Natural killer cell (primary cell): ENCODE measurements at regions not wholly inside any gene's neighbourhood (a gene's known extent, or its start where the extent isn't known, plus 50 kb on each side); places are given as distances from the start of the nearest gene placed in this dataset.

Source experiments
- ATAC-seq, 3 donors: fragments of 150-1000 bp in 2 of 3; fragments of 200-7000 bp in 1 of 3; cut with Tn5 transposase; 1 replicate in 1 of 3; 2 replicates in 2 of 3; pipeline ENCODE4 v1.10.0; 2021; ENCODE audit warnings: mild to moderate bottlenecking in 2 of 3, moderate library complexity in 2 of 3
- DNase-seq, 2 donors: peaks; one replicate each; pipeline versions ENCODE4 v3.0.0 to v3.0.0-alpha.2; 2013 to 2021; ENCODE audit warnings: mixed read lengths in 1 of 2
- H3K27ac ChIP-seq: one replicate; pipeline ENCODE4 v1.5.1; 2013; ENCODE audit warnings: mild to moderate bottlenecking, low read length
- H3K27me3 ChIP-seq: one replicate; pipeline ENCODE4 v1.6.1; 2013; ENCODE audit warnings: low read length; ENCODE audit not compliant: control insufficient read depth, insufficient read depth
- H3K36me3 ChIP-seq: one replicate; pipeline ENCODE4 v1.6.1; 2013; ENCODE audit warnings: low read length; ENCODE audit not compliant: control insufficient read depth, insufficient read depth
- H3K4me1 ChIP-seq: one replicate; pipeline ENCODE4 v1.6.1; 2013; ENCODE audit warnings: low read length; ENCODE audit not compliant: control insufficient read depth, insufficient read depth
- H3K4me3 ChIP-seq: one replicate; pipeline ENCODE4 v1.5.1; 2013; ENCODE audit warnings: low read length
- H3K9me3 ChIP-seq: one replicate; pipeline ENCODE4 v1.6.1; 2013; ENCODE audit warnings: low read length; ENCODE audit not compliant: control insufficient read depth, insufficient read depth
- H3K27ac Mint-ChIP-seq, 2 donors: one replicate each; pipeline ENCODE4 v1.8.0; 2022; ENCODE audit warnings: mild to moderate bottlenecking in 2 of 2, mixed read lengths in 2 of 2, moderate library complexity in 1 of 2
- H3K27me3 Mint-ChIP-seq, 2 donors: one replicate each; pipeline ENCODE4 v1.8.0; 2022; ENCODE audit warnings: low read depth in 2 of 2, mixed read lengths in 2 of 2
- H3K36me3 Mint-ChIP-seq: one replicate; pipeline ENCODE4 v1.8.0; 2022; ENCODE audit warnings: mixed read lengths
- H3K4me1 Mint-ChIP-seq, 2 donors: one replicate each; pipeline ENCODE4 v1.8.0; 2022; ENCODE audit warnings: mixed read lengths in 2 of 2
- H3K4me3 Mint-ChIP-seq: one replicate; pipeline ENCODE4 v1.8.0; 2022; ENCODE audit warnings: mild to moderate bottlenecking, moderate library complexity, mixed read lengths
- H3K9me3 Mint-ChIP-seq, 2 donors: one replicate each; pipeline ENCODE4 v1.8.0; 2022; ENCODE audit warnings: mixed read lengths in 2 of 2
- WGBS: methylation state at CpG from one replicate; pipeline ENCODE4 v1.1.7; 2013; ENCODE audit warnings: missing lambda C conversion rate; ENCODE audit not compliant: insufficient coverage; 5-methylcytosine and 5-hydroxymethylcytosine counted together
- intact Hi-C: fragments of 100-400 bp; cut with micrococcal nuclease; formaldehyde crosslinking; loops from one replicate; pipeline ENCODE4 v1.14.2; 2022
- TF ChIP-seq, protein P1 (sequence below): fragments of 200-600 bp; IDR thresholded peaks from one replicate; pipeline ENCODE4 v1.8.0; 2022; ENCODE audit warnings: antibody characterized with exemption

DNA sequence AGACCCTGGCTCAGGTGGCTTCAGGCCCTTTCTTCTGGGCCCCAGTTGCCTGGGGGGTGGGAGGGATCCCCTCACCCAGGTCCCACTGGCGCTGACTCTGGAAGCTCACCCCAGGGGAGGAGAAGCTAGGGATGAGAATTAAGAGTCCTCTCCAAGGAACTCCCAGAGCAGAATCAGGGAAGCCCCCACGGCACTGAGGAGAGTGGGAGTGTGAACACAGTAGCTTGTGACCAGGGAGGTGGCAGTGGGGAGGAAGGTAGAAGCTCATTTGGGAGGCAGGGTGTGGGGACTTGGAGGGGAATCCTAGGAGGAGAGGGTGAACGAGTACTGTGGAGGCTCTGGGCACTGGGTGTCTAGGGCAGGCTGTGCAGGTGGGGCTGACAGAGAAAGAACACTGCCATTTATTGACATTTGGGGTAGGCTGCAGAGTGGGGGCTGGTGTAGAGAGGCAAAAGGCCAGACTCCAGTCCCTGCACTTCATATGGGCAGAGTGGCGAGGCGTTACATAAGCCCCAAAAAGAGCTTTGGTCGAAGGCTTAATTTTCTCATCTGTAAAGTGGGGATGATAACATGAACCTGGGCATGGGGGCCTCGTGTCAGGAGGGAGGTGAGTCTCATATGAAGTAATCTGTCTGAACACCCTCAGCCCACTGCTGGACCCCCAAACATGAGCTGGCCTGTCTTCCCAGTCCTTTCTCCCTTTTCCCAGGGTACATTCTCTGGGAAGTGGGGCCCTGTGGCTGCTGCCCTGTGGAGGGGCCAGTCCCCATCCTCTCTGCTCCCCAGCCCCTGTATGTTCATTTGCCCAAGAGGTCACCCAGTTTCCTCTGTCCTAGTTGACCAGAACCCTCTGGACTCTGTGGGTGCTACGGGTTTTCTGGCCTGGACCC, 80.5 kb downstream of the VEGFA start:
- no peaks in the 10 kb centered on the region for H3K36me3 ChIP-seq
- H3K4me1 Mint-ChIP-seq: peaks cover 0 to 5% of the 10 kb centered on the region in 2 donors
- H3K4me3 ChIP-seq: no peak overlapping the region
- no peaks in the 10 kb centered on the region for H3K36me3 Mint-ChIP-seq
- TF ChIP-seq, protein P1, sequence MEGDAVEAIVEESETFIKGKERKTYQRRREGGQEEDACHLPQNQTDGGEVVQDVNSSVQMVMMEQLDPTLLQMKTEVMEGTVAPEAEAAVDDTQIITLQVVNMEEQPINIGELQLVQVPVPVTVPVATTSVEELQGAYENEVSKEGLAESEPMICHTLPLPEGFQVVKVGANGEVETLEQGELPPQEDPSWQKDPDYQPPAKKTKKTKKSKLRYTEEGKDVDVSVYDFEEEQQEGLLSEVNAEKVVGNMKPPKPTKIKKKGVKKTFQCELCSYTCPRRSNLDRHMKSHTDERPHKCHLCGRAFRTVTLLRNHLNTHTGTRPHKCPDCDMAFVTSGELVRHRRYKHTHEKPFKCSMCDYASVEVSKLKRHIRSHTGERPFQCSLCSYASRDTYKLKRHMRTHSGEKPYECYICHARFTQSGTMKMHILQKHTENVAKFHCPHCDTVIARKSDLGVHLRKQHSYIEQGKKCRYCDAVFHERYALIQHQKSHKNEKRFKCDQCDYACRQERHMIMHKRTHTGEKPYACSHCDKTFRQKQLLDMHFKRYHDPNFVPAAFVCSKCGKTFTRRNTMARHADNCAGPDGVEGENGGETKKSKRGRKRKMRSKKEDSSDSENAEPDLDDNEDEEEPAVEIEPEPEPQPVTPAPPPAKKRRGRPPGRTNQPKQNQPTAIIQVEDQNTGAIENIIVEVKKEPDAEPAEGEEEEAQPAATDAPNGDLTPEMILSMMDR: no peak
- ATAC-seq: no peak
- no peak overlapping the region for H3K27ac Mint-ChIP-seq
- H3K4me1 ChIP-seq: no peaks in the 10 kb centered on the region
- H3K4me3 Mint-ChIP-seq: no peak overlapping the region
- H3K27ac ChIP-seq: no peak overlapping the region
- no peaks in the 10 kb centered on the region for H3K9me3 Mint-ChIP-seq
- peaks cover 3 to 15% of the 10 kb centered on the region in 2 donors for H3K27me3 Mint-ChIP-seq
- no peak for DNase-seq
- H3K27me3 ChIP-seq: no peaks in the 10 kb centered on the region
- intact Hi-C loops: no loop called here
- H3K9me3 ChIP-seq: no peaks in the 10 kb centered on the region
- WGBS: 85% methylated on average over 8 of the region's 8 CpGs

GRCh38 chr6:43849844-43850243, 79.8 kb downstream of the VEGFA start:
- no peak for ATAC-seq
- no peak for DNase-seq
- Histone ChIP-seq H3K36me3 (no peaks in the 10 kb centered on the region), H3K4me1 (no peaks in the 10 kb centered on the region), H3K9me3 (no peaks in the 10 kb centered on the region), H3K27ac (no peak overlapping the region), H3K27me3 (no peaks in the 10 kb centered on the region), H3K4me3 (no peak overlapping the region)
- Mint-ChIP-seq H3K4me3 (no peak overlapping the region), H3K27me3 (peaks cover 6 to 21% of the 10 kb centered on the region in 2 donors), H3K27ac (no peak overlapping the region), H3K9me3 (no peaks in the 10 kb centered on the region), H3K36me3 (no peaks in the 10 kb centered on the region), H3K4me1 (no peaks in the 10 kb centered on the region)
- WGBS: 93% methylated on average over 5 of the region's 5 CpGs
- intact Hi-C loops: no loop called here
- TF ChIP-seq, protein P1: no peak

- intact Hi-C loops: no loop called here
- no peaks in the 10 kb centered on the region for H3K36me3 Mint-ChIP-seq
- no peak overlapping the region for H3K4me3 Mint-ChIP-seq
- Histone ChIP-seq H3K4me1 (no peaks in the 10 kb centered on the region), H3K36me3 (no peaks in the 10 kb centered on the region), H3K4me3 (no peak overlapping the region), H3K27ac (no peak overlapping the region), H3K9me3 (no peaks in the 10 kb centered on the region), H3K27me3 (no peaks in the 10 kb centered on the region)
- 88% methylated on average over 6 of the region's 7 CpGs for WGBS
- H3K27me3 Mint-ChIP-seq: peaks cover 6 to 22% of the 10 kb centered on the region in 2 donors
- H3K4me1 Mint-ChIP-seq: no peaks in the 10 kb centered on the region
- H3K9me3 Mint-ChIP-seq: no peaks in the 10 kb centered on the region
- no peak overlapping the region for H3K27ac Mint-ChIP-seq
- no peak for DNase-seq
- no peak for ATAC-seq
- TF ChIP-seq, protein P1: no peak
These were observed 78.8 kb downstream of the VEGFA start for GRCh38 chr6:43848671-43849391.
